AG09309 (cell line): ENCODE measurements at regions not wholly inside any gene's neighbourhood (a gene's known extent, or its start where the extent isn't known, plus 50 kb on each side); places are given as distances from the start of the nearest gene placed in this dataset.
"Not testable (repeated sequence)": the region's sequence is repeated elsewhere in the genome, so short reads cannot be mapped to it uniquely, and the experiment has no call there.

ENCODE experiments used
- DNase-seq: peaks from one replicate; pipeline ENCODE4 v3.0.0-alpha.2; 2010; ENCODE audit warnings: low read depth
- H3K4me3 ChIP-seq: 2 replicates; pipeline ENCODE4 v1.5.1; 2011; ENCODE audit warnings: mild to moderate bottlenecking, low read depth, low read length, moderate library complexity; ENCODE audit not compliant: control insufficient read depth
- TF ChIP-seq, protein P1 (sequence below): IDR thresholded peaks from 2 replicates; pipeline ENCODE4 v1.5.1; 2011; ENCODE audit warnings: mild to moderate bottlenecking, low read depth, low read length, inconsistent platforms; ENCODE audit not compliant: insufficient read depth, control insufficient read depth; ENCODE audit errors: missing control alignments

GRCh38 chr16:64687786-64688185, 434.1 kb downstream of the CDH11 start:
- no peak for DNase-seq
- H3K4me3 ChIP-seq, result no peak overlapping the region
- TF ChIP-seq, protein P1, sequence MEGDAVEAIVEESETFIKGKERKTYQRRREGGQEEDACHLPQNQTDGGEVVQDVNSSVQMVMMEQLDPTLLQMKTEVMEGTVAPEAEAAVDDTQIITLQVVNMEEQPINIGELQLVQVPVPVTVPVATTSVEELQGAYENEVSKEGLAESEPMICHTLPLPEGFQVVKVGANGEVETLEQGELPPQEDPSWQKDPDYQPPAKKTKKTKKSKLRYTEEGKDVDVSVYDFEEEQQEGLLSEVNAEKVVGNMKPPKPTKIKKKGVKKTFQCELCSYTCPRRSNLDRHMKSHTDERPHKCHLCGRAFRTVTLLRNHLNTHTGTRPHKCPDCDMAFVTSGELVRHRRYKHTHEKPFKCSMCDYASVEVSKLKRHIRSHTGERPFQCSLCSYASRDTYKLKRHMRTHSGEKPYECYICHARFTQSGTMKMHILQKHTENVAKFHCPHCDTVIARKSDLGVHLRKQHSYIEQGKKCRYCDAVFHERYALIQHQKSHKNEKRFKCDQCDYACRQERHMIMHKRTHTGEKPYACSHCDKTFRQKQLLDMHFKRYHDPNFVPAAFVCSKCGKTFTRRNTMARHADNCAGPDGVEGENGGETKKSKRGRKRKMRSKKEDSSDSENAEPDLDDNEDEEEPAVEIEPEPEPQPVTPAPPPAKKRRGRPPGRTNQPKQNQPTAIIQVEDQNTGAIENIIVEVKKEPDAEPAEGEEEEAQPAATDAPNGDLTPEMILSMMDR, result no peak

DNA sequence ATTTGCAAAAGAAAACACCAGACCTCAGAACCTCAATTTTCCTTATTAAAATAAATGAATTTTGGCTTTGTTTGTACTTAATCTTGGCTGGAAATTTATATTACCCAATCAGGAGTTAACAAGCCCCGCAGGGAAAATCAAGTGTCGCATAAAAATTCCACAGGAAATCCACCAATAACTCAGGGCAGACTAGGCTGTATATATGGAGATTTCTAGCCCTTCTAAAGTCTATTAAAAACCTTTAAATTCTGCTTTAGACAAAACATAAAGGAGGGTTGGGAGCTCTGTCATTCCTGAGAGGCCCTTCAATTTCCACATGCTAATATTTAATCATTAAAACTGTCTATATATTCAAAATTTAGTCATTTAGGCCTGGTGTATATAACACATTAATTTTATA, 434.7 kb downstream of the CDH11 start:
- no peak overlapping the region for H3K4me3 ChIP-seq
- TF ChIP-seq, protein P1, result no peak
- no peak for DNase-seq

- no peak overlapping the region for H3K4me3 ChIP-seq
- DNase-seq, result no peak
- TF ChIP-seq, protein P1, result no peak
Observed at GRCh38 chr16:64679976-64680690, 441.7 kb downstream of the CDH11 start.

DNA sequence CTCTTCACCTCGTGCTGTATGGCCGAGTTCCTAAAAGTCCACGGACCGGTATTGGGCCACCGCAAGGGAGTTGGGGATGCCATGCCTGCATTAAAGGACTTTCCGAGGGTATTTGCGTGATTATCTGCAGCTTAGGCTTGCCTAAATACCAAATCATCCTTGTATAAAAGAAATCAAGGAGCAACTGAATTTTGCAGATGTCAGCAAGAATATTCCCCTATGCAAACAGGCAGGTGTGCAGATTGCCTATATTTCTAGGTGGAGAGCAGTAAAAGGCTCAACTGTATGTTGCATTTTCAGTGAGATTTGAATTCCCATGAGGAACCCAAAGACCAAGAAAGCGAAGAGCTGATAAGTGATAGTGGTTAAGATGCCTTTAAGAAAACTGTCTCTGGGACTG, 452.3 kb downstream of the CDH11 start:
- TF ChIP-seq, protein P1, result no peak
- no peak for DNase-seq
- H3K4me3 ChIP-seq, result no peak overlapping the region

GRCh38 chr16:64667334-64667877, 454.5 kb downstream of the CDH11 start:
- DNase-seq, result no peak
- TF ChIP-seq, protein P1, result no peak
- no peak overlapping the region for H3K4me3 ChIP-seq

- DNase-seq, H3K4me3 ChIP-seq: not testable (repeated sequence)
Observed at GRCh38 chr16:64662312-64662711, 459.6 kb downstream of the CDH11 start.

DNA sequence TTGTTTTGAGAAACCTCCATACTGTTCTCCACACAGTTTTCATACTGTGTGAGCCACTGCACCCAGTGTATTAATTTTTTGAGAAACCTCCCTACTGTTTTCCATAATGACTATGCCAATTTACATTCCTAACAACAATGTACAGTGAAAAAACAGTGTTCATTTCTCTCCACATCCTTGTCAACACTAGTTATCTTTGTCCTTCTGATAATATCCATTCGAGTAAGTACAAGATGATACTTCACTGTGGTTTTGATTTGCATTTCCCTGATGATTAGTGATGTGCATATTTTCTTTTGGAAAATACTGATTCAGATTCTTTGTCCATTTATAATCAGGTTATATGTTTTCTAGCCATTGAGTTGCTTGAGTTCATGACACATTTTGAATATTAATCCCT, 462.0 kb downstream of the CDH11 start:
- no peak overlapping the region for H3K4me3 ChIP-seq
- no peak for DNase-seq
- TF ChIP-seq, protein P1, result no peak
